ENCODE measurements at regions not wholly inside any gene's neighbourhood (a gene's known extent, or its start where the extent isn't known, plus 50 kb on each side); places are given as distances from the start of the nearest gene placed in this dataset.

- Mint-ChIP-seq H3K4me1 (peaks cover 32% of the 10 kb centered on the region), H3K36me3 (peaks cover 2% of the 10 kb centered on the region), H3K27me3 (ENCODE audit: low read depth) (peaks cover 10% of the 10 kb centered on the region), H3K27ac (no peak overlapping the region), H3K4me3 (no peak overlapping the region), H3K9me3 (peaks cover 9% of the 10 kb centered on the region)
- TF ChIP-seq CTCF (IDR thresholded peaks at IDR 0.05; ENCODE audit: unreplicated experiment) = no peak
- DNase-seq (ENCODE audit: low spot score in 2 of 2, unreplicated experiment in 2 of 2) = no peak
Observed at GRCh38 chr5:3995954-3996619, 400.5 kb downstream of the IRX1 start.

GRCh38 chr5:3996707-3997336 lies 401.2 kb downstream of the IRX1 start:
- H3K4me3 Mint-ChIP-seq = no peak overlapping the region
- TF ChIP-seq CTCF (IDR thresholded peaks at IDR 0.05; ENCODE audit: unreplicated experiment) = no peak
- no peak for DNase-seq (ENCODE audit: low spot score in 2 of 2, unreplicated experiment in 2 of 2)
- peaks cover 3% of the 10 kb centered on the region for H3K9me3 Mint-ChIP-seq
- no peaks in the 10 kb centered on the region for H3K36me3 Mint-ChIP-seq
- peaks cover 38% of the 10 kb centered on the region for H3K4me1 Mint-ChIP-seq
- H3K27ac Mint-ChIP-seq = no peak overlapping the region
- peaks cover 13% of the 10 kb centered on the region for H3K27me3 Mint-ChIP-seq (ENCODE audit: low read depth)

- no peak overlapping the region for H3K4me3 Mint-ChIP-seq
- TF ChIP-seq CTCF (IDR thresholded peaks at IDR 0.05; ENCODE audit: unreplicated experiment) = no peak
- peaks cover 13% of the 10 kb centered on the region for H3K27me3 Mint-ChIP-seq (ENCODE audit: low read depth)
- H3K36me3 Mint-ChIP-seq = no peaks in the 10 kb centered on the region
- DNase-seq (ENCODE audit: low spot score in 2 of 2, unreplicated experiment in 2 of 2) = no peak
- H3K4me1 Mint-ChIP-seq = peaks cover 38% of the 10 kb centered on the region
- peaks cover 3% of the 10 kb centered on the region for H3K9me3 Mint-ChIP-seq
- H3K27ac Mint-ChIP-seq = no peak overlapping the region
Observed at GRCh38 chr5:3997670-3998069, 402.0 kb downstream of the IRX1 start.

- Mint-ChIP-seq H3K4me1 (peaks cover 34% of the 10 kb centered on the region), H3K27ac (no peak overlapping the region), H3K4me3 (no peak overlapping the region), H3K27me3 (ENCODE audit: low read depth) (peaks cover 19% of the 10 kb centered on the region), H3K36me3 (no peaks in the 10 kb centered on the region), H3K9me3 (no peaks in the 10 kb centered on the region)
- no peak for DNase-seq (ENCODE audit: low spot score in 2 of 2, unreplicated experiment in 2 of 2)
- no peak for TF ChIP-seq CTCF (IDR thresholded peaks at IDR 0.05; ENCODE audit: unreplicated experiment)
Observed at GRCh38 chr5:3999929-4000328, 404.3 kb downstream of the IRX1 start.

- Mint-ChIP-seq H3K27ac (no peak overlapping the region), H3K9me3 (no peaks in the 10 kb centered on the region), H3K4me1 (peaks cover 26% of the 10 kb centered on the region), H3K4me3 (no peak overlapping the region), H3K27me3 (ENCODE audit: low read depth) (peaks cover 28% of the 10 kb centered on the region), H3K36me3 (no peaks in the 10 kb centered on the region)
- DNase-seq (ENCODE audit: low spot score in 2 of 2, unreplicated experiment in 2 of 2) = no peak
- TF ChIP-seq CTCF (IDR thresholded peaks at IDR 0.05; ENCODE audit: unreplicated experiment) = no peak
Observed at GRCh38 chr5:4001004-4001403, 405.4 kb downstream of the IRX1 start.
